AG08395 (cell line): ENCODE measurements at regions not wholly inside any gene's neighbourhood (a gene's known extent, or its start where the extent isn't known, plus 50 kb on each side); places are given as distances from the start of the nearest gene placed in this dataset.

ENCODE experiments used
- DNase-seq: peaks from one replicate; pipeline ENCODE4 v3.0.0; 2012; ENCODE audit warnings: mixed read lengths, low spot score

DNA sequence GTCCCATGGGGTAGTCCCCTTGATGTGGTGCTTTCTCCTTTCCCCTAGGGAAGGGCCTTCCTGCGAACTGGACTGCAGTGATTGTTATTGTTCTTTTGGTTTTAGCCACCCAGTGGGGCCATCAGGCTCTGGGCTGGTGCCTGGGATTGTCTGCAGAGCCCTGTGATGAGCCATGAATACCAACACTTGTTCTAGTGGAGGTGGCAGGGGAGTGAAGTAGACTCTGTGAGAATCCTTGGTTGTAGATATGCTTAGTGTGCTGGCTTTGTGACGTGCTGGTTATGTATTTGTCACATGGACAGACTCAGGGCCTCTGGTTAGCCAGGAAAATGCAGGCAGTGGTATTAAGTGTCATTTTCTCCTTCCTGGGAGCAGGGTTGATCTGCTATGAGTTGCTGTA lies 51.8 kb upstream of the NDUFB4 start:
- no peak for DNase-seq

DNA sequence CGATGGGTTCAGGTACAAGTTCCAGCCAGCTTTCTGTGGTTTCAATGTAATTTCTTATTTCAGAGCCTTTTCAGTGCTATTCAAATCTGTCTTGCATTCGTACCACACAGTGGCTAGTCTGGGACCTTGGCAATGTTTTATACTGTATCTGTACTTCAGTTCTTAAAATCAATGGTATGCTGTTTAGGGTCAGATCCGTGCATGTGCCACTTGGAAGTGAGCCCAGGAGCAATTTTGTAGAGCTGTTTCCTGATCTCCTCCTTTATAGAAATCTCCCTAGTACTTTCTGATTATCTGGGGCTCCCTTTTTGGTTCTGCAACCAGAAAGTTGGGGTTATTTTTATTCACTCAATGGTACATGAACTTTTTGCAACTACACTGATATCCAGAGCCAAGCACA lies 59.5 kb upstream of the NDUFB4 start:
- no peak for DNase-seq

DNA sequence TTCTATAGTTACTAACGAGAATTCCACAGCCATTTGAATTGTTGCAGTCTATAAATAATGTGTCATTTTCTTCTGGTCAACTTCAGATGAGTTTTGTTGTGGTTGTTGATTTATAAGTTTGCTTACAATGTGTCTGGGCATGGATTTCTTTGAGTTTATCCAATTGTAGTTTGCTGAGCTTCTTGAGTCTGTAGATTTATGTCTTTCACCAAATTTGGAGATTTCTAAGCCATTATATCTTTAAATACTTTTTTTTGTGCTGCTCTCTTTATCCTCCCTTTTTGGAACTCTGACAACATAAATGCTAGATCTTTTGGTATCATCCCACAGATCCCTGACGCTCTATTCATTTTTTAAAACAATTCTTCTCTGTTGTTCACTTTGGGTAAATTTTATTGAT lies 63.2 kb upstream of the NDUFB4 start:
- DNase-seq = no peak

DNA sequence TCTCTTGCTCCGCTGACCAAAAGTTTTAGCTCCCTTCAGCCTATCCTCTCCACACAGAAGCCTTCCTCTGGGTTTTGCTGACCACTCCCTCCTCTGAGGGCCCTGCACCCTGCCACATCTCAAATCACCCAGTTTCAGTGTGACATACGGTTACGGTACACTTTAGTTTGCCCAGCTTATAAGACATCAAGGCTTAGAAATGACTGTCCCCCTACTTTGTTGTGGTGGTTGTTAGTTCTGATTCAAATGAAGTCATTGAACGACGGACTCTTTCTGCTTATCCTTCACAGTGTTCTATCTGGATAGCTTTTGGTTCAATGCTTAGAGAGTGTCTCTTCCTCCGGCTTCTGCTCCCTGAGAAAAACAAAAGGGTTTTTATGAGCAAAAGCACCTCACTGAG lies 68.0 kb upstream of the NDUFB4 start:
- no peak for DNase-seq

DNA sequence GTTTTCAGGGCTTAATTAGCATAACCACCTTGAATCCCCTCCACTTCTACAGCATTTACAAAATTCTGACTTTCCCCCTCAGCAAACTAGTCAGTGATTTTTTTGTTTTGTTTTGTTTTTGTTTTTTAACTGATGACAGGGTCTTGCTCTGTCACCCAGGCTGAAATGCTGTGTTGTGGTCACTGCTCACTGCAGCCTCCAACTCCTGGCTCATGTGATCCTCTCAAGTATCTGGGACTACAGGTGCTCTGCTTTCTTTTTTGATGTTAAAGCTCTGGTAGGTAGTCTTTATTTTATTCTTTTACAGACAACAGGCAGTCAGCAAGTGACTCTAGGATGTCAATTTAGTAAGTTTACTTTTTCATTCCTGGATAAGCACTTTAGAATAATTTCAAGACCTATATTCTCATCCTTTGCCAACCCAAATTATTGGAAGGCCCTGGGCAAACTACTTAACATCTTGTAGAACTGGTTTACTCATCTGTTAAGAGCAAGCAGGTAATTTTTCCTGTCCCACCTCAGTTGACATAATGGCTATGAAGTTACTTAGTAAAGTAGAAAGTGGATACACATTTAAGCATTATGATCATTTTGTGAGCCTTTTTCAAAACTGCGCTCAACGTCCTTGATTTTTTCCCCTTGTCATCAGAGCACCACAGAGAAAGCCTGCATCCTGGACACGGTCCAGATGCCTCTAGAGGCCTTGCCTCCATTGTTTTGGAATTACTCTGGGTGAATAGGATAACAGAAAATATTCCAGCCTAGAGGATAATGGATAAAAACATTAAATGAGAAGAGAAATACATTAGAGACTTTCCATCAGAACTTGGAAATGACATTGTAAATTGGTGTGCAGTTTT lies 69.9 kb upstream of the NDUFB4 start:
- no peak for DNase-seq

DNA sequence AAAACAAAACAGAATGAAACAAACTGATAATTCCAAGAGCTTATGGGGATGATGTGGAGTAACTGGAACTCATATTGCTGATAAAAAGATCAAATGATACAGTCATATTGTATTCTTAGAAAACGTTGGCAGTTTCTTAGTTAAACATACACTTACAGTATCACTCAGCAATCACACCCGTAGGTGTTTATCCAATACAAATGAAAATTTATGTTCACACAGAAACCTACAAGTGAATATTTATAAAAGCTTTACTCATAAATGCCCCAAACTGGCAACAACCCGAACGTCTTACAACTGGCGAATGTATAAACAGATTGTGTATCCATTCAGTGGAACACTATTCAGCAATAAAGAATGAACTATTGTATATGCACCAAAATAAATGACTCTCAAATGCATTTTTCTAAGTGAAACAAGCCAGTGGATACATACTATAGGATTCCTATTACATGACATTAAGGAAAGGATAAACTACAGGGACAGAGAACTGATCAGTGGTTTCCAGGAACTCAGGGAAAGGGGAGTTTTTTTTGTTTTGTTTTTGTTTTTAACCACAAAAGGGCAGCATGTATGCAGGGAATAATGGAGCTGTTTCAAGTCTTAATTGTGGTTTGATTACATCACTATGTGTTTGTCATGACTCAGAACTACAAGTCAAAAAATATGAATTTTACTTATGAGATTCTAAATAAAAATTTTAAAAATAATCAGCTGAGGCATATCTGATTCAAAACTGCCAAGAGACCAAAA lies 71.8 kb upstream of the NDUFB4 start:
- DNase-seq = peak; percentile 61

DNA sequence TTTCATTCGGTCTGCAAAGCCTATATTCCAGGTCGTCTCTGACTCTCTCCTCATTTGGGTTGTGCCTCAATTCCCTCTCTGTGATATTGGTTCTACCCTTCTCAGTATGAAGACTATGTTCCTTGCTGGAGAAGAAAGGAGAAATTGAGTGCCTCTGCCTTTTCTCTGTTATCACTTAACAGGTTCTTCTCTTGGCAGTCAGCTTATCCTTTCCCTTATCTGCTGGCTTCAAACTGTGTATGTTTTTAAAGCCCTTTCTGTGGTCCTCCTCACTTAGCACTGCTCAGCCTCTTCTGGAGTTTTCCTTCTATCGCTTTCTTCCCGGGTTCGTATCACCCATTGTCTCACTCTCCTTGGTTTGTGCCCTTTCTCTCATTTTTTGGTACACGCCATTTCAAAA lies 65.3 kb upstream of the FSTL1 start:
- no peak for DNase-seq

DNA sequence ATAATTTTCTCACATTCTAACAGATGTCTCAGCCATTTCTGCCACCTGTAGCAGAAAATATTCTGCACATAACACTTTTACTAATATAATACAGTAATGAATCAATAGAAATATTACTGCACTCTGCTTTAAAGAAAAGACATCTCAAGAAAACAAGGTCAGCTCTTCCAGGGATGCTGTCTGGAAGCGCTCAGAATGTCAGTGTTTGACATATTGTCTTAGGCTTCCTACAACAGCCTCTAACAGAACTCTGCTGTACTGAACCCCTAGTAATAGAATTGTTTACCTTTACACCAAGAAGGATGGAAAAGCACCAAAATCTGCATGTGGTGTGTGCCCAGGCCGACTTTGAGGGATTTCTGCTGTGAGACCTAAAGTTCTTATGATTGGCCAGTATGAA lies 61.9 kb upstream of the FSTL1 start:
- no peak for DNase-seq

DNA sequence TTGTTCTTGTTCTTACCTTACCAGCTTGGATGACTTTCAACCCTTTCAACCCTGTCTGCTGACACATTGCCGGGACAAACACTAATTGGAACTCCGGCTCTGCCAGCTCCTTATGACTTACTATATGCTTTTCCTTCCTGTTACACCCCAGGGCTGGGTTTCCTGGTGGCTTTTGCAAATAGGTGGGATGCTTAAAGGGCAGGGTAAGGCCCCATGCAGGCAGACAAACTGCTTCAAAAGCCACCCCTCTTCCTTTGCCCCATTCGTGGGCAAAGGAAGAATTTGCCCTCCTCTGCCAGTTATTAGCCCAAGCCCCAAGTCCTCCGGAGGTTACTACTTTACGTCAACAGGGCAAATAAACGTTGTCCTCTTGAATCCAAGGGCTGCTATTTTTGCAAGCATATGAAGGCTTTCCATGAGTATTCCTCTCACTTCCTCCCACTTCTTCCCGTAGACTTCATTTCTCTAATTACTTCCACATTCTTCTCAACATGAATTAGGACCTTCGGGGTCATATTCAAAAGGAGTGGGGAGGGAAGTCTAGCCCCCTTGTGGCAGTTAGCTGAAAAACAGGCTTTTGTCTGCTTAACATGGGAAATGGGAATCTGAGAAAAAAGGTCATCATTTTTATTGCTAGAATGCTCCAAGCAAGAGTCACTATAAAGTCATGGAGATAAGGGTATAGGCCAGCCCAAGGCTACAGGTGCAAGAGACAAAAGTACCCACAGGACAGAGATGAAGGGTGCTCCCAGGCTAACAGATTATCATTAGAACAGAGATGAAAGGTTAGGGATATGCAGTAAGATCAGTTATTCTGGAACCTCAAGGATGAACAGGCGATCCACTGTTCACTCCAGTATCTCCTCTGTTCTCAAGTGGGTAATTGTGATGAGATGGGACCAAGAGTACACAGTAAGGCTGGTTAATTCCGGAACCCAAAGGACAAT lies 56.3 kb upstream of the FSTL1 start:
- peak; percentile 64 for DNase-seq

DNA sequence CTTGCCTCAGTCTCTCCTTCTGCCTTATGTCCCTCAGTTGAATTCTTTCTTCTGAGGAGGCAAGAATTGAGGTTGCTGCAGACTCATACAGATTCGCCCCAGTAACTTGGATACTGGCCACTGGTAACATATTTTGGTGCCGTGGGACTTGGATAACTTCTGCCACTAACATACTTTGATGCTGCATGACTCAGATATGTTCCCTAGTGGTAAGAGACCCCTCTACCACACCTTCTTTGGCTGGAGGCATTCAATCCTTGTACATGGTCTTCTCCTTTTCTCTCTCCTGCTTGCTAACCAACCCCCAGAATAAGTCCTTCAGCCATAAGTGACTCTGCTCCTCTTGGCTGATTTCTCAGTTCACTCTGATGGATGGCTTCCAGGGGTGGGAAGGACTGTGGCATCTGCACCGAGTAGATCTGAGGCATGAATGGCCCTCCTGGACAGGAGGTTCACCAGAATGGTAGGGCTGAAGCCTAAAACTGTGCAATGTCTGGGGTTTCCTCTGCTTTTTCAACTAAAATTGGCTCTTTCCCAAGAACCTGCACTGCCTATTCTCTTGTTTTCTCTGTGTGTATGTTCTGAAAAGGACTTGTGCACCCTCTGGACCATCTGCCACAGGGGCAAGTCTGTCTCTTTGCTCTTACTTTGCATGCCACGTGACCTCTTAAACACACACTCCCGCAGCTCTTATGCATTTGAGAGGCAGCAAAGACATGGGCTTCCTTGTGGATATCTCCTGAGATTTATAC lies 55.5 kb upstream of the FSTL1 start:
- DNase-seq = peak; percentile 31

DNA sequence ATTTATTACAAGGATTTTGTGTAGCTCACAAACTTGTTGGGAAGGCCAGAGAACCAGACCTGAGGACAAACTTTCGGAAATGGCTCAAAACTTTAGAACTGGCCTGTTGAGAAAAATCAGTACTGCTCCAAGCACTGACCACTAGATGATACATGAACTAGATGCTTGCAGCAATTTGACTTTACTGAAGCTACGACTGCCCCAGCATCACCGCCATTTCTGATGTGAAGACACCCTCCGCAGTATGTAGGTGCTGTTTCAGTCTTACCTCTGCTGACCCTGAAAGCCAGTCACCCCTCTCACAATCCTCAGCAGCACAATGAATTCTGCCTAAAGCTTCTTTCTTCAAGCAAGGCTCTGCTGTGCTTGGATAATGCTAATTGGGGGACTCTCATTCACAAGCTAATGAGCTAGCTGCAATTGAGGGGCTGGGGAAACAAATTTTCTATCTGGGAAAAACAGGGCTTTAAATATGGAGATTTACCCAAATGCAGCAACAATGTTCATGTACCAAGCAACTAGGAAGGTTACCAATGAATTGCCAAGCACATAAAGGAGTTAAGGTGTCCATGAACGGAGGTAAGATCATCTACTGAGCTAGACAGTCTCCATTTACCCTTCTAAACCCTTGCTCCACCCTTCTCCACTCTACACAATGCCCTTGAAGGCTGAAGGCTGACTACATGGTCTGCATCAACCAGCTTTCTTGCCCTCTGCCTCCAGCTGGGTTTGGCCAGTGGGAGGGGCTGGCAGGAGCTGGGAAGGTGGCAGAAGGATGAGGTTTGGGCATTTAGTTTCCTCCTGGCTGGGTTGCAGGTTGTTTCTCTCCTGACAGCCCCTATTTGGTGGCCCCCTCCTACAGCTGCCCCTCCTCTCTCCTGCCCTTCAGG lies 53.2 kb upstream of the FSTL1 start:
- no peak for DNase-seq

DNA sequence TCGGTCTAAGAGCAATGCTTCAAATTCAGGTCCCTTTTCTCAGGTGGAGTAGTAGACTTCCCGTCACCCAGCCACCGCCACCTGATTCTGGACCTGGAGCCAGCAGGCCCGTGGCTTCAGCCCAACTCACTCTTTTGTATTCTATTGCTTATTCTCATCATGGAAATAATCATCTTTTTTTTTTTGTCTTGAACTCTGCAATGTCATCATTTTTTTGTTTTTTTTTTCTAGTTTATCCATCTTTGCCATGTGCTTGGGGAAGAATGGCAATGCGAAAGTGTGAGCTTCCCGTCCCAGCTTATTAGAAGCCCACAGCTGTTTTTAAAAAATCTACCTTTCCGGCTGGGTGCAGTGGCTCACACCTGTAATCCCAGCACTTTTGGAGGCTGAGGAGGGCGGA lies 51.3 kb upstream of the FSTL1 start:
- no peak for DNase-seq
